ENCODE measurements at regions not wholly inside any gene's neighbourhood (a gene's known extent, or its start where the extent isn't known, plus 50 kb on each side); places are given as distances from the start of the nearest gene placed in this dataset.

DNA sequence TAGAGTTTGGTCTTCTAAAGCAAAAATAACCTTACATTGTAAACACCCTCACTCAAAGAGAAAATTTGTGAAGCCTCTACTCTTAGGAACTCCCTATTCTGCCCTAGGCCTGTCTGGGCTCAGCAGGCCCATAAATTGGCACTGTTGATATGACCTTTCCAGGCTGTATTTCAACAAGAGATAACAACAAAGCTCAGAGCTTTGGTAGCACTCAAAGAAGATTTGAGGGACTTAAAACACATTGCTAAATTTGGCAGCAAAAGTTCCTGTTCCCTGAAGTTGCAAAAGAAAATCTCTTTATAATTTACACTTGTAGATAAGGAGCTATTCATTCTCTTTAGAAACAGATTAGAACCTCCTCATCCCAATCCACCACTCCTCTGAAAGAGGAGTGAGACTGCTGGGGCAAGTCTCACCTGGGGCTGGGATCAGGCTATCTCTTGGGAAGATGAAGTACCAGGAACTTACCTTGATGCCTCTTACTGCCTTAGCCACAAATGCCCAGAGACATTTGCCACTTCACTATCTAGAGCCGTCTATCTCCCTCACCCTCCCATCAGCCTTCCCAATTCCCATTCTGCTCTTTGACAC is 110.4 kb upstream of the AKIP1 start:
- no peak for DNase-seq

- DNase-seq = no peak
Measured at GRCh38 chr11:8801121-8801520, 109.9 kb upstream of the AKIP1 start.

GRCh38 chr11:8802251-8802650 is 108.7 kb upstream of the AKIP1 start:
- no peak for DNase-seq

- no peak for DNase-seq
Measured at GRCh38 chr11:8803973-8804372, 107.0 kb upstream of the AKIP1 start.

DNA sequence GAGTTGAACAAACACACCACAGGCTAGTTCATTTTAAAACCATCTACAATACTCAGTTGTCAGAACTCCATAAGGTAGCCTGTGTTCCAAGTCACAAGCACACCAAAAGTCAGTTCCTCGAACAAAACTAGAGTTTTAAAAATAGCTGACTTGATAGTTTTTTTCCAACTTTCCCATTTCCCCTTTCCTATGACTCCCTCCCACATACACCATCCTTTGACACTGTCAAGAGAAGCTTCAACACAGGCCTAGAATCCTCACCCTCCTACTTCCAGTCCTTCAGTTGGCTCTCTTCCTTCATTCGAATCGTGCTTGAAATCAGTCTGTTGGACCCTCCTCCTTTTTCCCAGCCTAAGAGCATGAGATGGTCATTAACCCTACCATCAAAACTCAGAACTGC is 105.7 kb upstream of the AKIP1 start:
- DNase-seq = no peak

GRCh38 chr11:8806974-8807373 is 104.0 kb upstream of the AKIP1 start:
- DNase-seq = no peak

GRCh38 chr11:8807544-8808225 is 103.3 kb upstream of the AKIP1 start:
- DNase-seq = no peak

DNA sequence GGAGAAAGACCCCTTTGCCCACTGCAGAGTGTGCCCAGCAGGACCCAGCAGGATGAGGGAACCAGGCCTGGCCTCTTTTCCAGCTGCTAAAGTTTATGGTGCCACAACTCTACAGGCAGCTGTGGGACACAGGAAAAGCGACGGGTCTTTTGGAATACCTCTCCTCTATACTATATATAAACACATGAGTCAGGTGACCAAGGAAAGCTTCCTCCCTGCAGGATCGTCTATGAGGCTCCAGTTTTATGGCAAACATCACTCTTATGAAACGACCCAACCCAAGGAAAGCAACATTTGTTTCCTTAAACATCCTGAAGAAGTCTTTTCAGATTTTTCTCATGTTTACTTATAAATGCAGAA is 102.8 kb upstream of the AKIP1 start:
- no peak for DNase-seq

DNA sequence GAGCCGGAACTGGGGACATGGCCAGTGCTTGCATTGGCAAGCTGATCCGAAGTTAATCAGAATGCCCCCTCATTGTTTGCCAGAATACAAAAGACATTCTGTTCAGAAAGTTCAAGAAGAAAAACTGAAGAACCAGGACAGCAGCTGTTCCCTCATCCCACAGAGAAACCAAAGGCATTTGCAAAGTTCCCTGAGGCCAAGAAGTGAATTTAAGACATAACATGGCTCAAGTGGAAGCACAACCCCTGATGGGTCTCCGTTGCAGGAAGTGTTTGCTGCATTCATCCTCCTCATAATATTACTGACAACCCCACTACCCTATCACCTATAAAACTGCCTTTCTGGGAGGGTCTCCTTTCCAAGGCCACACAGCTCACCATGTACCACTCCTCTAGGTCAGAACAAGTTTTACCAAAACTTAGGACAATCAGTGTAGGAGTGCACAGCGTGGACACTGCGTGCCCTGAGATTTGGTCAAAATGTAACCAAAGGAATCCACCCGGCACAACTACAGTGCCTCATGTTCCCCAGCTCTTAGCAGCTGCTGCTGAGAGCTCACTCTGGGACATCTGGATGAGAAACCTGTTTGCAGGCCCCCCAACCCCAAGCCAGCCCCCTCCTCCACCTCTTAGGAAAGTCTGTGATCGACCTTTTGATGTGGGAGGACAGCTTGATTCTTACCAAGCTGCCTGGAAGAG is 101.6 kb upstream of the AKIP1 start:
- DNase-seq = no peak

- no peak for DNase-seq
Measured at GRCh38 chr11:8809939-8810539, 101.0 kb upstream of the AKIP1 start.

GRCh38 chr11:8810540-8811301 is 100.3 kb upstream of the AKIP1 start:
- DNase-seq = no peak

DNA sequence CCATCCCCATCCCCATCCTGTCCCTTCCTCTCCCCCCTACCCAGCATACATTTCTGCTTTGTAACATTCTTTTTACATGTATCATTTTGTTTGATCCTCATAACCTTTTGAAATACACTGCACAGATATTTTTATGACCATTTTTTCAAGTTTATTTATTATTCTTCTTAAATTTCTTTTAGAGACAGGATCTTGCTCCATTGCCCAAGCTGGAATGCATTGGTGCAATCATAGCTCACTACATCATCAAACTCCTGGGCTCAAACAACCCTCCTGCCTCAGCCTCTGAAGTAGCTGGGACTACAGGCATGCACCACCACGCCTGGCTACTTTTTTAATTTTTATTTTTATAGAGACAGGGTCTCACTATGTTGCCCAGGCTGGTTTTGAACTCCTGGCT is 99.4 kb upstream of the AKIP1 start:
- DNase-seq = no peak

- DNase-seq = no peak
Measured at GRCh38 chr11:8812438-8812837, 98.6 kb upstream of the AKIP1 start.

DNA sequence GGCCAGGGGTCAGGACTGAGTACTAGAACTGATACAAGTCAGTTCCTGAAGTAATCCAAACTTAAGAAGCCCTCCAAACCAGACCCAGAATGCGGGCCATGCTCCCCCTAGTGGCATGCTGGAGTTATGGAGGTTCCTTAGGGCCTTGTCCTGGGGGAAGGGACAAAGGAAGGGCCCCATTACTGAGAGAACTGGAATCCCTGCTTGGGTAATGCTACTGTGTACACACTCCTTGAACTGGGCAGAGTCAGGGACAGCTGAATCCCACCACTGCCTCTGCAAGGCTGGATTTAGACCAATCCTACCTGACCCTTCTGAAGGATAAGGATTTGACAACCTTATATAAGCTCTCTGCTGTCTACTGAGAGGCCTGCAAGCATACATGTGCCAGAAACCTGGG is 97.3 kb upstream of the AKIP1 start:
- DNase-seq = no peak

GRCh38 chr11:8814209-8814922 is 96.6 kb upstream of the AKIP1 start:
- peak; percentile 53 for DNase-seq

DNA sequence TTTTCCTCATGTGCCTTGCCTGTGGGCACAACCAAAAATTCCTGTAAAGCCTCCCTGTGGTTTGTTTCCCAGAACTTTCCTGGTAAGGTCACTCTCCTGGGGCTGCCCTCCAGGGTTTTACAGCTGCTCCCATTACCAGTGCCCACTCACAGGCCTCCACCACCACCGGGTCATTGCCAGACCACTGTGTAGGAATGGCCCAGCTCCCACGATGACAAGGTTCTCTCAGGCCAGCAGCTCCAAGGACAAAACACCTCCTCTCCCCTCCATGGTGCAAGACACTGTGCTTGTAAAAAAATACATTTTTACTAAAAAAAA is 96.1 kb upstream of the AKIP1 start:
- no peak for DNase-seq

DNA sequence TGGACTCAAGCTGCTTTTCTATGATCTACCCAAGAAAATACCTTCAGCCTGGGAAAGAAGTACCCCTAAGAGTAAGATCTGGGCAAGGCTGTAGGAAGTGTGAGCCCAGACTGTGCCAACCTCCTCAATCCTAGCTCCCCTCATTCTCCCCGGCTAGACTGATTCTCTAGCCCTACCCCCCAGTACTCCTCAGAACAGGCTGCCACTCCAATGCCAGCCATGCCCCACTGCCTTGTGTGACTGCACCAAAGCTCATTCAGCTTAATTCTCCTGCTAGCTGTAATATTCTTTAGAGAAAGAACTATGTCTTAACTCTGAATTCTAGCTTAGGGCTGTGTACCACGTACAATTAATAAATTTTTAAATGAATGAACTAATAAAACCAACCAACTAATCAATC is 92.6 kb upstream of the AKIP1 start:
- DNase-seq = no peak

GRCh38 chr11:8820401-8820800 is 90.6 kb upstream of the AKIP1 start:
- DNase-seq = no peak

GRCh38 chr11:8822469-8822868 is 88.5 kb upstream of the AKIP1 start:
- no peak for DNase-seq

GRCh38 chr11:8823174-8823742 is 87.7 kb upstream of the AKIP1 start:
- no peak for DNase-seq

DNA sequence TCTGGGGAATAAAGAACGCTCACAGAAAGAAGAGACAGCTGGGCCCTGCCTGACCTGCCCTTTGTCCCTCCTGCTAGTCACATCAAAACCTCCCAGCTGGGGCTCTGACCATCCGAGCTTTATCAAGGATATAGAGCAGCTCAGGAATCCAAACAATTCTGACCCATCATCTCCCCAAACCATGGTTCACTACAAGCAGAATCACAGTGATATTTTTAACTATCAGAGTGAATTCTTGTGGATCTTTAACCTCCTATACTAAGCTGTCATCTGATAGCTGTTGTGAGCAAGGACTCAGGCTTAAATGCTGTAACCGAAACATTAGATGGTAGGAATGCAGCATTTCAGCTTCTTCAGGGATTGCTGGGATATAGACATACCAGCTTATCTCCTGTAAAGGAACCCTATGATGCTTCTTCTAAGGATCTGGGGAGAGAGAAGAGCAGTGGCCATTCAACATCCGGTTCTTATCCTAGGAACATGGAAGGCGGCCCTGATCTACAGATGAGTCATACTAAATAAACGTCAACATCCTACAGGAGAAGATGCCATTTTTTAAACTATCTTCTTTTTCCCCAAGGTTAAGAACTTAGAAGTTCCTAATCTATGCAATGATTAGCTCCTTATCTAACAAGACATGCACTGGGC is 84.7 kb upstream of the AKIP1 start:
- DNase-seq = no peak
